Body of pancreas (tissue), 4 donors: ENCODE measurements at regions not wholly inside any gene's neighbourhood (a gene's known extent, or its start where the extent isn't known, plus 50 kb on each side); places are given as distances from the start of the nearest gene placed in this dataset.

Experiments used
- POLR2A ChIP-seq, 3 donors: fragments of 450-650 bp; IDR thresholded peaks; one replicate each; pipeline ENCODE4 v1.6.1; 2016; ENCODE audit warnings: antibody characterized with exemption in 3 of 3, mild to moderate bottlenecking in 2 of 3
- TF ChIP-seq, protein P1 (sequence below), 7 experiments: fragments of 450-650 bp in 4 of 7; fragments of 200-600 bp in 3 of 7; sonication (generic) in 3 of 7; IDR thresholded peaks; one replicate each; pipeline ENCODE4 v1.5.1; 2016 to 2019; ENCODE audit warnings: antibody characterized with exemption in 7 of 7

DNA sequence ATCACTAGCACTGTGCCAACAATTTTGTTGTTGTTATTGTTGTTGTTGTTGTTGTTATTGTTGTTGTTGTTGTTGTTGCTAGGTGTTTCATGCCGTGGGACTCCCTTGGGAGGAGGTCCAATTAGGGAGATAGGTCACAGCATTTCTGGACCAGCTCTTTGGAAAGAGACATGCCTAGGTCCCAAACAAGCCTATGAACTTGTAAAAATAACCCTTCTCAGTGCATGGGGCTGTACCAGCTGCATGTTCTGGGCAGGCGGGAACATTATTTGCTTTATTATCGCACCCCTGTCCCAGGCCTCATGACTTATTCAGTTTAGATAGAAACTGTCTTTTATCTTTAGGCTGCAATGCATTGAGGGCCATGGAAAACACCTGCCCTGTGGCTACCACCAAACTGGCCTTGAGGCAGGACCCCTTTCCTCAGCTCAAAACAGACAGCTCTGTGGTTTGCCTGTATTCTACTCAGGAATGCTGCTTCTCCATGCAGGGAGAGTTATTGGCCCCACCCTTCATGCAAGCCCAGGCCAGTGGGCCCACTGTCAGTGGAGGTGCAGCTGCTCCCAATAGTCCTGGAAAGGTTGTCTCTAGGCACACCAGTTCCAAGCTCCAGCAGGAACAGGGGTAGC, 386.5 kb upstream of the BRINP3 start:
- TF ChIP-seq, protein P1, sequence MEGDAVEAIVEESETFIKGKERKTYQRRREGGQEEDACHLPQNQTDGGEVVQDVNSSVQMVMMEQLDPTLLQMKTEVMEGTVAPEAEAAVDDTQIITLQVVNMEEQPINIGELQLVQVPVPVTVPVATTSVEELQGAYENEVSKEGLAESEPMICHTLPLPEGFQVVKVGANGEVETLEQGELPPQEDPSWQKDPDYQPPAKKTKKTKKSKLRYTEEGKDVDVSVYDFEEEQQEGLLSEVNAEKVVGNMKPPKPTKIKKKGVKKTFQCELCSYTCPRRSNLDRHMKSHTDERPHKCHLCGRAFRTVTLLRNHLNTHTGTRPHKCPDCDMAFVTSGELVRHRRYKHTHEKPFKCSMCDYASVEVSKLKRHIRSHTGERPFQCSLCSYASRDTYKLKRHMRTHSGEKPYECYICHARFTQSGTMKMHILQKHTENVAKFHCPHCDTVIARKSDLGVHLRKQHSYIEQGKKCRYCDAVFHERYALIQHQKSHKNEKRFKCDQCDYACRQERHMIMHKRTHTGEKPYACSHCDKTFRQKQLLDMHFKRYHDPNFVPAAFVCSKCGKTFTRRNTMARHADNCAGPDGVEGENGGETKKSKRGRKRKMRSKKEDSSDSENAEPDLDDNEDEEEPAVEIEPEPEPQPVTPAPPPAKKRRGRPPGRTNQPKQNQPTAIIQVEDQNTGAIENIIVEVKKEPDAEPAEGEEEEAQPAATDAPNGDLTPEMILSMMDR (IDR thresholded peaks at IDR 0.05): no peak
- no peak for TF ChIP-seq POLR2A (IDR thresholded peaks at IDR 0.05)
